PC-3 (cell line): ENCODE measurements at regions not wholly inside any gene's neighbourhood (a gene's known extent, or its start where the extent isn't known, plus 50 kb on each side); places are given as distances from the start of the nearest gene placed in this dataset.

Experiments
- ATAC-seq: fragments of 200-7000 bp; cut with Tn5 transposase; 2 replicates; pipeline ENCODE4 v1.9.1; 2020; ENCODE audit warnings: mild to moderate bottlenecking, moderate library complexity
- BruUV-seq: library from RNA; stranded (reverse); fragments of 400-500 nt; replicated peaks from 2 replicates; lab custom pipeline; 2021; lab: Mats Ljungman, UMichigan
- CTCF ChIA-PET: fragments of 300-600 bp; sonication (Branson Sonifier 250); formaldehyde crosslinking; loops from one replicate; lab custom pipeline; 2022; ENCODE audit warnings: antibody characterized with exemption; lab: Charles Lee
- POLR2A ChIA-PET: fragments of 300-600 bp; sonication (Branson Sonifier 250); formaldehyde crosslinking; loops from one replicate; lab custom pipeline; 2022; ENCODE audit warnings: antibody characterized with exemption; ENCODE audit not compliant: unreplicated experiment; lab: Charles Lee
- DNase-seq: peaks from one replicate; pipeline ENCODE4 v3.0.0-alpha.2; 2015
- H2AFZ ChIP-seq: fragments of 300-600 bp; sonication (generic); 2 replicates; pipeline ENCODE4 v1.6.0; 2016; ENCODE audit warnings: antibody characterized with exemption, low read length
- H3F3A ChIP-seq: fragments of 300-600 bp; sonication (generic); one replicate; pipeline ENCODE4 v1.6.0; 2017; ENCODE audit warnings: antibody characterized with exemption, low read length, control low read depth, mild to moderate bottlenecking; ENCODE audit not compliant: unreplicated experiment
- H3K27ac ChIP-seq: fragments of 300-600 bp; sonication (generic); 2 replicates; pipeline ENCODE4 v1.5.1; 2016; ENCODE audit warnings: mild to moderate bottlenecking, low read length
- H3K27me3 ChIP-seq: fragments of 300-600 bp; sonication (generic); 2 replicates; pipeline ENCODE4 v1.6.1; 2016; ENCODE audit warnings: low read length, mixed read lengths
- H3K36me3 ChIP-seq: fragments of 300-600 bp; sonication (generic); 2 replicates; pipeline ENCODE4 v1.6.1; 2016; ENCODE audit warnings: low read depth, mixed run types, low read length, mixed read lengths
- H3K4me1 ChIP-seq: fragments of 300-600 bp; sonication (generic); 2 replicates; pipeline ENCODE4 v1.5.1; 2016; ENCODE audit warnings: low read length; ENCODE audit not compliant: insufficient read depth
- H3K4me2 ChIP-seq: fragments of 300-600 bp; sonication (generic); 2 replicates; pipeline ENCODE4 v1.6.0; 2016; ENCODE audit warnings: low read length
- H3K4me3 ChIP-seq: fragments of 300-600 bp; sonication (generic); 2 replicates; pipeline ENCODE4 v1.5.1; 2016; ENCODE audit warnings: mild to moderate bottlenecking, low read length, mixed read lengths
- H3K79me2 ChIP-seq: fragments of 300-600 bp; sonication (generic); 2 replicates; pipeline ENCODE4 v1.6.1; 2017; ENCODE audit warnings: low read length, mixed read lengths
- H3K9ac ChIP-seq: fragments of 300-600 bp; sonication (generic); 2 replicates; pipeline ENCODE4 v1.6.0; 2016; ENCODE audit warnings: mild to moderate bottlenecking, low read length
- H3K9me2 ChIP-seq: fragments of 300-600 bp; sonication (generic); replicated peaks from 2 replicates; pipeline ENCODE4 v1.6.1; 2016; ENCODE audit warnings: mixed run types, low read length, mixed read lengths
- H3K9me3 ChIP-seq: fragments of 300-600 bp; sonication (generic); 2 replicates; pipeline ENCODE4 v1.6.1; 2016; ENCODE audit warnings: low read length, mixed read lengths
- H4K20me1 ChIP-seq: fragments of 300-600 bp; sonication (generic); 2 replicates; pipeline ENCODE4 v1.6.1; 2016; ENCODE audit warnings: low read length, mixed read lengths
- EZH2 ChIP-seq: fragments of 300-600 bp; sonication (generic); IDR thresholded peaks from one replicate; pipeline ENCODE4 v1.6.1; 2017; ENCODE audit warnings: antibody characterized with exemption, mild to moderate bottlenecking, low read length; ENCODE audit not compliant: unreplicated experiment
- EZH2phosphoT487 ChIP-seq: fragments of 300-600 bp; sonication (generic); IDR thresholded peaks from 2 replicates; pipeline ENCODE4 v1.6.1; 2018; ENCODE audit warnings: mild to moderate bottlenecking, antibody characterized with exemption, low read length, borderline replicate concordance
- intact Hi-C: fragments of 100-400 bp; cut with micrococcal nuclease; formaldehyde crosslinking; loops from 2 replicates; pipeline ENCODE4 v1.9.0; 2023
- TF ChIP-seq, protein P1 (sequence below): fragments of 300-600 bp; sonication (generic); conservative IDR thresholded peaks from 2 replicates; pipeline ENCODE4 v1.5.1; 2017; ENCODE audit warnings: antibody characterized with exemption, low read depth, mild to moderate bottlenecking, low read length

DNA sequence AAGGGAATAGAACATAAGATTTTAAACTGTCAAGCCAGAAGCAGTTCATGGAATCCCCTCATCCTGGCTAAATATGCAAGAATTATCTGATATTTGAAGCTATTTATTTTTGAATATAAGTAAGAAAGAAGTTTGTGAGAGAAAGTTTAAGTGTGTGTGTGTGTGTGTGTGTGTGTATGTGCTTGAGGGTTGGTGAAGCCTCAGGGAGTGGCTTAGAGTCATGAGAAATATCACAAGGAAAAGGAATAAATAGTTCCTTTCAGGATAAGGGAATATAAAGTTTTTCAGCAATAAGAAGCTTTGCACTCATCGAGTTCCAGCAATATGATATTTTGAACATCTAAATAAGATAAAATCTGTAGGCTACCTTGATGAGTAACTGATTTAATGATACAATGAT is 359.6 kb downstream of the MEIS1 start:
- Histone ChIP-seq H3K4me1 (peaks cover 18% of the 10 kb centered on the region), H2AFZ (no peak overlapping the region), H4K20me1 (no peaks in the 10 kb centered on the region), H3K79me2 (no peaks in the 10 kb centered on the region), H3K27ac (no peak overlapping the region), H3K9me2 (no peaks in the 10 kb centered on the region), H3K4me3 (no peak overlapping the region), H3K9me3 (no peaks in the 10 kb centered on the region), H3K4me2 (no peak overlapping the region), H3K36me3 (no peaks in the 10 kb centered on the region), H3K9ac (no peak overlapping the region), H3K27me3 (no peaks in the 10 kb centered on the region), H3F3A (no peaks in the 10 kb centered on the region)
- no TSS peak for BruUV-seq
- intact Hi-C loops = no loop called here
- ATAC-seq = no peak
- DNase-seq = no peak
- ChIA-PET POLR2A (no interaction called here), CTCF (no interaction called here)
- TF ChIP-seq EZH2 = no peak
- no peak for TF ChIP-seq EZH2phosphoT487
- TF ChIP-seq, protein P1, sequence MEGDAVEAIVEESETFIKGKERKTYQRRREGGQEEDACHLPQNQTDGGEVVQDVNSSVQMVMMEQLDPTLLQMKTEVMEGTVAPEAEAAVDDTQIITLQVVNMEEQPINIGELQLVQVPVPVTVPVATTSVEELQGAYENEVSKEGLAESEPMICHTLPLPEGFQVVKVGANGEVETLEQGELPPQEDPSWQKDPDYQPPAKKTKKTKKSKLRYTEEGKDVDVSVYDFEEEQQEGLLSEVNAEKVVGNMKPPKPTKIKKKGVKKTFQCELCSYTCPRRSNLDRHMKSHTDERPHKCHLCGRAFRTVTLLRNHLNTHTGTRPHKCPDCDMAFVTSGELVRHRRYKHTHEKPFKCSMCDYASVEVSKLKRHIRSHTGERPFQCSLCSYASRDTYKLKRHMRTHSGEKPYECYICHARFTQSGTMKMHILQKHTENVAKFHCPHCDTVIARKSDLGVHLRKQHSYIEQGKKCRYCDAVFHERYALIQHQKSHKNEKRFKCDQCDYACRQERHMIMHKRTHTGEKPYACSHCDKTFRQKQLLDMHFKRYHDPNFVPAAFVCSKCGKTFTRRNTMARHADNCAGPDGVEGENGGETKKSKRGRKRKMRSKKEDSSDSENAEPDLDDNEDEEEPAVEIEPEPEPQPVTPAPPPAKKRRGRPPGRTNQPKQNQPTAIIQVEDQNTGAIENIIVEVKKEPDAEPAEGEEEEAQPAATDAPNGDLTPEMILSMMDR = no peak

DNA sequence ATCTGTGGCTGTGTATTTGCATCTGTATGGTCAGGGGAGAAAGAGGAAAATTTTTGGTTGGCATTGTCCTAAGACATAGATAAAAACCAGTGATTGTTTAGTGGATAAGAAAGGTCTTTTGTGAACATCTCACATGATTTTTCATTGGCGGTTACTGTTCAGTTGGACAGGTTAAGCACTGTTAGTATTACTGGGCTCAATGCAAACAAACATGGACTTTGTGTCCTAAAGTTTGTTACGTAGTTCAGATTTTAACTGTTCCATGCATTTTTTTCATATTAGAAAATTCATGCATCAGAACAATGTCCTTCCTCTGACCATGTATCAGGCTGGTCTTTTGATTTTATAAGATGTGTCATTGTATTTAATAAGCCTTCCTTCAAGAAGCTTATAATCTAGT is 368.0 kb downstream of the MEIS1 start:
- Histone ChIP-seq H2AFZ (no peak overlapping the region), H3K27ac (no peak overlapping the region), H3K36me3 (no peaks in the 10 kb centered on the region), H4K20me1 (no peaks in the 10 kb centered on the region), H3K4me1 (no peaks in the 10 kb centered on the region), H3F3A (no peaks in the 10 kb centered on the region), H3K9me3 (no peaks in the 10 kb centered on the region), H3K4me2 (no peak overlapping the region), H3K79me2 (no peaks in the 10 kb centered on the region), H3K9ac (no peak overlapping the region), H3K9me2 (no peaks in the 10 kb centered on the region), H3K4me3 (no peak overlapping the region), H3K27me3 (peaks cover 39% of the 10 kb centered on the region)
- intact Hi-C loops = no loop called here
- no TSS peak for BruUV-seq
- ATAC-seq = no peak
- ChIA-PET CTCF (no interaction called here), POLR2A (no interaction called here)
- TF ChIP-seq EZH2phosphoT487 (no peak), EZH2 (no peak)
- TF ChIP-seq, protein P1 = no peak
- no peak for DNase-seq

DNA sequence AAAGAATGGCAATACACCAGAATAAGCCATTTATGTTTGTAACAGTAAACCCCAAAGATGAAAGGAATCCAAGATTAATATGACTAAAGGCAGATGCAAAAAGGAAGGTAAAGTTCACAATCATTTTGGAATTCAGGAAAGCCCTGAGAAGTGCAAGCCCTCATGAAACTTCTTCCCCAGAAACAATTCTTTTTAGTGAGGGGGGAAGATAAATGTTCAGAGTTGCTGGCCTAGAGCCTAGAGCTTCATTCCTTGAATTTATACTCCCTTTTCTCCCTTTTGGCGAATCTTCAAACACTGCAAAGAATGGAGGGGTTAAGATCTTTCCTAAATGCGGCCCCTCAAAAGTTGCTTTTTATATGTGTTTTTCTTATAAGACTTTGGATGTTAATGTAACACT is 368.8 kb downstream of the MEIS1 start:
- DNase-seq = no peak
- Histone ChIP-seq H3F3A (no peaks in the 10 kb centered on the region), H3K9ac (no peak overlapping the region), H3K4me1 (no peaks in the 10 kb centered on the region), H3K9me2 (no peaks in the 10 kb centered on the region), H3K36me3 (no peaks in the 10 kb centered on the region), H3K27ac (no peak overlapping the region), H3K79me2 (no peaks in the 10 kb centered on the region), H4K20me1 (no peaks in the 10 kb centered on the region), H3K9me3 (no peaks in the 10 kb centered on the region), H3K27me3 (peaks cover 39% of the 10 kb centered on the region), H3K4me2 (no peak overlapping the region), H2AFZ (no peak overlapping the region), H3K4me3 (no peak overlapping the region)
- POLR2A ChIA-PET = no interaction called here
- intact Hi-C loops = no loop called here
- CTCF ChIA-PET = no interaction called here
- ATAC-seq = no peak
- no peak for TF ChIP-seq EZH2
- TF ChIP-seq, protein P1 = no peak
- TF ChIP-seq EZH2phosphoT487 = no peak
- no TSS peak for BruUV-seq
